ENCODE measurements at regions not wholly inside any gene's neighbourhood (a gene's known extent, or its start where the extent isn't known, plus 50 kb on each side); places are given as distances from the start of the nearest gene placed in this dataset.

DNA sequence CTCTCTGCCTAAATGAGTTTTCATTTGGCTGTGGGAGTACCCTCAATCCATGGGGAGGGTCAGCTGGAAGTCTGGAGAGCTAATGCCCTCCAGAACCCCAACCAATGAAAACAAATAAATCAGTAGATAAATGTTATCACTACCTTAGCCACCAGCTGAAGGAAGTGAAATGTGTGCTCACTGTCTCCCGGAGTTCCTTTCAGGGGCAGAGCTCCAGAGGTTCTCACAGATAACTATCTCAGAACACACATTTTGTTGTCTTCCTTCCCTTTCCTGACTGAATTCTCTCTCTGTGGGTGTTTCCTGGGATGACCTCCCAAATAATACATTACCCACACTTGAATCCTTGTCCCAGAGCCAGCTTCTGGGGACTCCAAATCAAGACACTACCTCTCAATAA, 779.6 kb downstream of the DIAPH3 start:
- DNase-seq (ENCODE audit: low spot score) = no peak
- Histone ChIP-seq H2AFZ (ENCODE audit: low read length) (no peak overlapping the region), H4K20me1 (ENCODE audit: insufficient read depth, low read length) (no peaks in the 10 kb centered on the region), H3K36me3 (replicated peaks in 1 of 2; ENCODE audit: control insufficient read depth in 1 of 2, insufficient read depth in 2 of 2, low read length in 2 of 2) (no peaks in the 10 kb centered on the region), H3K9ac (ENCODE audit: insufficient read depth, low read depth, low read length) (no peak overlapping the region), H3K4me3 (replicated peaks in 1 of 3; ENCODE audit: insufficient read depth in 1 of 3, low read depth in 2 of 3, low read length in 3 of 3) (no peak overlapping the region), H3K9me3 (ENCODE audit: low read length) (no peaks in the 10 kb centered on the region), H3K27ac (ENCODE audit: extremely low read length, insufficient read depth, low read length) (no peak overlapping the region), H3K4me2 (ENCODE audit: low read depth, low read length) (no peak overlapping the region), H3K27me3 (ENCODE audit: control insufficient read depth in 1 of 2, insufficient read depth in 2 of 2, low read length in 2 of 2) (no peaks in the 10 kb centered on the region), H3K4me1 (ENCODE audit: insufficient read depth, low read length) (no peaks in the 10 kb centered on the region), H3K79me2 (ENCODE audit: insufficient read depth, low read length) (no peaks in the 10 kb centered on the region)
- in situ Hi-C loops (cut with HindIII; ENCODE audit: extremely low pct_ligation_motif_present, low pct_unique_long_range_greater_than_20kb) (no loop called here), intact Hi-C loops (cut with micrococcal nuclease; ENCODE audit: unreplicated experiment) (no loop called here)
- no peak for FAIRE-seq
- no peak for ATAC-seq
- ChIA-PET CTCF (ENCODE audit: low intra/inter-chr PET ratio, low total read pairs) (no interaction called here), POLR2A (no interaction called here)
- TF ChIP-seq MED8 (CRISPR knock-in tag; IDR thresholded peaks at IDR 0.05; ENCODE audit: insufficient replicate concordance) = no peak
- no peak for TF ChIP-seq HNF4A (CRISPR knock-in tag; IDR thresholded peaks at IDR 0.05)
- no TSS peak for BruUV-seq (replicated peaks)
- WGBS (ENCODE audit: low lambda C conversion rate) = 0% methylated on average over 1 of the region's 1 CpG

DNA sequence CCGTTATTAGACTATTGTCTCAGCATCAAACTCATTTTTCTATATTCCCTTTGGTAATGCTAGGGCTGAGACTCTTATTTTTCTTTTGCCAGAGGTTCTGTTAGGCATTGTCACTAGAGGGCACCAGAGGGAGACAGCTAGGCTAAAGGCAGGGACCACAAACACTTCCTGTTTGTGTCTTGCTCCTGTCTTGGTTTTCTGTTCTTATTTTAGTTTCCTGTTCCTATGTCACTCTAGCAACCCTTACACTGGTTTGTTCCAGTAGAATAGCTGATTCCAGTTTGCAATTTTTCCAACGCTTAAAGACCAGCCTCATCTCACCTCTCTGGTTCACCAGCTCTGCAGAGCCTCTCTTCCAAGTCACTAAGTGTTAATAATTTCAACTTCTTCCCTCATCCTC, 772.0 kb downstream of the DIAPH3 start:
- 2% methylated on average over 2 of the region's 2 CpGs for WGBS (ENCODE audit: low lambda C conversion rate)
- TF ChIP-seq ELF3 (CRISPR knock-in tag; IDR thresholded peaks at IDR 0.05) = peak; percentile 37; the same call in 1 of the 2 replicates
- no peak for TF ChIP-seq KLF6 (CRISPR knock-in tag; IDR thresholded peaks at IDR 0.05)
- TF ChIP-seq, protein P1, sequence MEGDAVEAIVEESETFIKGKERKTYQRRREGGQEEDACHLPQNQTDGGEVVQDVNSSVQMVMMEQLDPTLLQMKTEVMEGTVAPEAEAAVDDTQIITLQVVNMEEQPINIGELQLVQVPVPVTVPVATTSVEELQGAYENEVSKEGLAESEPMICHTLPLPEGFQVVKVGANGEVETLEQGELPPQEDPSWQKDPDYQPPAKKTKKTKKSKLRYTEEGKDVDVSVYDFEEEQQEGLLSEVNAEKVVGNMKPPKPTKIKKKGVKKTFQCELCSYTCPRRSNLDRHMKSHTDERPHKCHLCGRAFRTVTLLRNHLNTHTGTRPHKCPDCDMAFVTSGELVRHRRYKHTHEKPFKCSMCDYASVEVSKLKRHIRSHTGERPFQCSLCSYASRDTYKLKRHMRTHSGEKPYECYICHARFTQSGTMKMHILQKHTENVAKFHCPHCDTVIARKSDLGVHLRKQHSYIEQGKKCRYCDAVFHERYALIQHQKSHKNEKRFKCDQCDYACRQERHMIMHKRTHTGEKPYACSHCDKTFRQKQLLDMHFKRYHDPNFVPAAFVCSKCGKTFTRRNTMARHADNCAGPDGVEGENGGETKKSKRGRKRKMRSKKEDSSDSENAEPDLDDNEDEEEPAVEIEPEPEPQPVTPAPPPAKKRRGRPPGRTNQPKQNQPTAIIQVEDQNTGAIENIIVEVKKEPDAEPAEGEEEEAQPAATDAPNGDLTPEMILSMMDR (CRISPR knock-in tag; IDR thresholded peaks at IDR 0.05) = peak; percentile 75
- TF ChIP-seq, protein P2, sequence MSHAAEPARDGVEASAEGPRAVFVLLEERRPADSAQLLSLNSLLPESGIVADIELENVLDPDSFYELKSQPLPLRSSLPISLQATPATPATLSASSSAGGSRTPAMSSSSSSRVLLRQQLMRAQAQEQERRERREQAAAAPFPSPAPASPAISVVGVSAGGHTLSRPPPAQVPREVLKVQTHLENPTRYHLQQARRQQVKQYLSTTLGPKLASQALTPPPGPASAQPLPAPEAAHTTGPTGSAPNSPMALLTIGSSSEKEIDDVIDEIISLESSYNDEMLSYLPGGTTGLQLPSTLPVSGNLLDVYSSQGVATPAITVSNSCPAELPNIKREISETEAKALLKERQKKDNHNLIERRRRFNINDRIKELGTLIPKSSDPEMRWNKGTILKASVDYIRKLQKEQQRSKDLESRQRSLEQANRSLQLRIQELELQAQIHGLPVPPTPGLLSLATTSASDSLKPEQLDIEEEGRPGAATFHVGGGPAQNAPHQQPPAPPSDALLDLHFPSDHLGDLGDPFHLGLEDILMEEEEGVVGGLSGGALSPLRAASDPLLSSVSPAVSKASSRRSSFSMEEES (CRISPR knock-in tag; IDR thresholded peaks at IDR 0.05) = no peak
- TF ChIP-seq, protein P3, sequence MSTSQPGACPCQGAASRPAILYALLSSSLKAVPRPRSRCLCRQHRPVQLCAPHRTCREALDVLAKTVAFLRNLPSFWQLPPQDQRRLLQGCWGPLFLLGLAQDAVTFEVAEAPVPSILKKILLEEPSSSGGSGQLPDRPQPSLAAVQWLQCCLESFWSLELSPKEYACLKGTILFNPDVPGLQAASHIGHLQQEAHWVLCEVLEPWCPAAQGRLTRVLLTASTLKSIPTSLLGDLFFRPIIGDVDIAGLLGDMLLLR (CRISPR knock-in tag; IDR thresholded peaks at IDR 0.05) = no peak
- TF ChIP-seq ZBTB3 (CRISPR knock-in tag; IDR thresholded peaks at IDR 0.05; ENCODE audit: borderline replicate concordance, low read depth) = no peak
- no peak for TF ChIP-seq GABPA (IDR thresholded peaks at IDR 0.05; ENCODE audit: low read depth, low read length)
- peak; percentile 74 for TF ChIP-seq GABPA (CRISPR knock-in tag; IDR thresholded peaks at IDR 0.05; ENCODE audit: low read depth)
- no peak for TF ChIP-seq ZNF451 (CRISPR knock-in tag; IDR thresholded peaks at IDR 0.05)
- no peak for TF ChIP-seq SP2 (CRISPR knock-in tag; IDR thresholded peaks at IDR 0.05)
- no peak for TF ChIP-seq TCF12 (IDR thresholded peaks at IDR 0.05)
- no peak for TF ChIP-seq TCF12 (CRISPR knock-in tag; IDR thresholded peaks at IDR 0.05)

More for the DNA sequence above, 772.0 kb downstream of the DIAPH3 start:
- Histone ChIP-seq H3K27me3 (ENCODE audit: control insufficient read depth in 1 of 2, insufficient read depth in 2 of 2, low read length in 2 of 2) (no peaks in the 10 kb centered on the region), H3K4me1 (ENCODE audit: insufficient read depth, low read length) (no peaks in the 10 kb centered on the region), H3K4me3 (replicated peaks in 1 of 3; ENCODE audit: insufficient read depth in 1 of 3, low read depth in 2 of 3, low read length in 3 of 3) (no peak overlapping the region), H2AFZ (ENCODE audit: low read length) (no peak overlapping the region), H3K9me3 (ENCODE audit: low read length) (no peaks in the 10 kb centered on the region), H3K27ac (ENCODE audit: extremely low read length, insufficient read depth, low read length) (no peak overlapping the region), H4K20me1 (ENCODE audit: insufficient read depth, low read length) (no peaks in the 10 kb centered on the region), H3K9ac (ENCODE audit: insufficient read depth, low read depth, low read length) (no peak overlapping the region), H3K79me2 (ENCODE audit: insufficient read depth, low read length) (no peaks in the 10 kb centered on the region), H3K4me2 (ENCODE audit: low read depth, low read length) (0 out of 2 replicates have a peak overlapping the region, but pooled peaks have one; percentile 30), H3K36me3 (replicated peaks in 1 of 2; ENCODE audit: control insufficient read depth in 1 of 2, insufficient read depth in 2 of 2, low read length in 2 of 2) (no peaks in the 10 kb centered on the region)
- CTCF ChIA-PET (ENCODE audit: low intra/inter-chr PET ratio, low total read pairs) = interaction anchor here (2.1 kb wide), 1 partner anchor 286 kb away, joined by 16 read pairs; no protein-coding TSS in a partner anchor
- peak; percentile 39 for DNase-seq (ENCODE audit: low spot score)
- peak; percentile 79 for FAIRE-seq
- peak; percentile 87 for ATAC-seq
- intact Hi-C loops (cut with micrococcal nuclease; ENCODE audit: unreplicated experiment) = loop anchor here (1.0 to 10.0 kb wide), 4 partner anchors 287 to 1043 kb away; no protein-coding TSS in a partner anchor
- in situ Hi-C loops (cut with HindIII; ENCODE audit: extremely low pct_ligation_motif_present, low pct_unique_long_range_greater_than_20kb) = loop anchor here (5.0 kb wide), 1 partner anchor 286 kb away; no protein-coding TSS in a partner anchor
- BruUV-seq (replicated peaks) = no TSS peak
- POLR2A ChIA-PET = no interaction called here

Measured in HepG2 (cell line).